NT2/D1 (cell line): ENCODE measurements at regions not wholly inside any gene's neighbourhood (a gene's known extent, or its start where the extent isn't known, plus 50 kb on each side); places are given as distances from the start of the nearest gene placed in this dataset.

Source experiments
- DNase-seq: peaks from one replicate; pipeline ENCODE4 v3.0.0-alpha.2; 2011; ENCODE audit warnings: low read depth, low spot score
- H3K27me3 ChIP-seq: 2 replicates; pipeline ENCODE4 v1.6.0; 2011; ENCODE audit warnings: mild to moderate bottlenecking; ENCODE audit not compliant: insufficient read length, insufficient read depth
- H3K36me3 ChIP-seq: 2 replicates; pipeline ENCODE4 v1.6.1; 2011; ENCODE audit warnings: mild to moderate bottlenecking, low read length, mixed read lengths; ENCODE audit not compliant: insufficient read depth, insufficient read length
- H3K4me1 ChIP-seq: 2 replicates; pipeline ENCODE4 v1.5.1; 2011; ENCODE audit not compliant: insufficient read depth, insufficient read length
- H3K4me3 ChIP-seq: 2 replicates; pipeline ENCODE4 v1.5.1; 2011; ENCODE audit warnings: low read depth; ENCODE audit not compliant: insufficient read length
- H3K9ac ChIP-seq: 2 replicates; pipeline ENCODE4 v1.6.0; 2011; ENCODE audit warnings: low read depth; ENCODE audit not compliant: insufficient read length
- H3K9me3 ChIP-seq: 2 replicates; pipeline ENCODE4 v1.5.1; 2011; ENCODE audit warnings: mild to moderate bottlenecking, low read length; ENCODE audit not compliant: insufficient read depth
- SUZ12 ChIP-seq: IDR thresholded peaks from 2 replicates; pipeline ENCODE4 v1.6.1; 2011; ENCODE audit not compliant: insufficient read length, insufficient read depth; ENCODE audit errors: extremely low read depth
- YY1 ChIP-seq: IDR thresholded peaks from 2 replicates; pipeline ENCODE4 v1.6.1; 2011; ENCODE audit not compliant: insufficient read length, insufficient read depth
- ZNF274 ChIP-seq: IDR thresholded peaks from 2 replicates; pipeline ENCODE4 v1.6.1; 2011; ENCODE audit warnings: mild to moderate bottlenecking, low read depth, low read length

DNA sequence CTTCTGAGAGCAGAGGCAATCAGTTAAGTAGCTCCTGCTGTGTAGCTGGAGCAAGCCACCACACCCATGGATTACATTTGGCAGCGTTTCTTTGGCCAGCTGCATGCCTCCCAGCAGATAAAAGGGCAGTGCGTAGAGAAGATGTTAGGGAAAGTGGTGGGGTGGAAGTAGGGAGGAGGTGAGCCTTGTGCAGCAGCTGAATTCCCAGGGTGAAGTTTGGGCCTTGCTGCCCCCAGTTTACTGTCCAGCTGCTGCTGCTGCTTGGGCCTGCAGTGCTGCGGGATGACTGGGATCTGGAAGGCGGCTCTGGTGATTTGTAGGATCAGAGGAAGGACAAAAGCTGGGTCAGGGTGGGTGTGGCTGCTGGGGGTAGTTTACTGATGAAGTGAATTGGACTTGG, 318.7 kb upstream of the C2CD4B start:
- Histone ChIP-seq H3K9ac (no peak overlapping the region), H3K4me3 (no peak overlapping the region), H3K27me3 (no peaks in the 10 kb centered on the region), H3K4me1 (peaks cover 14% of the 10 kb centered on the region), H3K9me3 (no peaks in the 10 kb centered on the region), H3K36me3 (no peaks in the 10 kb centered on the region)
- TF ChIP-seq YY1: no peak
- no peak for TF ChIP-seq ZNF274
- TF ChIP-seq SUZ12: no peak
- DNase-seq: no peak

DNA sequence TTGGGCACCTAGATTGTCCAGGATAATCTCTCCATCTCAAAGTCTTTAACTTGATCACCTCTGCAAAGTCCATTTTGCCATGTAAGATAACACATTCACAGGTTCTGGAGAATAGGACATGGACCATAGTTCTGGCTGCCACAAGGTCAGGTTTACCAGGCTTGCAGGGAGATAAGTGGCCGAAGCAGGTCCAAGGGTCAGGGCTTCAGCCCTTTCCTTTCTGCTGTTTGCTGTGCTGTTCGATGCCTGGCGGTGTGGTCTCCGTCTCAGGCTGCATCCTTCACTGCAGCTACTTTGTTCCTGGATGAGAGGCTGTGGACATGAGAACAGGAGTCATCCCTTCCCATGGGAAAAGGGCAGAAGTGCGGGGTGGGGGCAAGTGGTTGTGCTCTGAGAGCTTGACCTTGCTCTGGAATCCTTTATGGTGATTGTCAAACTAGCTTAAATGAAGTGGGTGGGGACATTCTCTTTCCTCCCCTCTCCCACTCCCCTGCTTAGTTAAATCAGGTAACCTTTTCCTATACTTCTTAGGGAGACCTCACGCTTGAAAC, 320.2 kb upstream of the C2CD4B start:
- DNase-seq: no peak
- Histone ChIP-seq H3K4me1 (peaks cover 14% of the 10 kb centered on the region), H3K4me3 (no peak overlapping the region), H3K9ac (no peak overlapping the region), H3K9me3 (no peaks in the 10 kb centered on the region), H3K36me3 (no peaks in the 10 kb centered on the region), H3K27me3 (no peaks in the 10 kb centered on the region)
- no peak for TF ChIP-seq SUZ12
- no peak for TF ChIP-seq ZNF274
- no peak for TF ChIP-seq YY1

DNA sequence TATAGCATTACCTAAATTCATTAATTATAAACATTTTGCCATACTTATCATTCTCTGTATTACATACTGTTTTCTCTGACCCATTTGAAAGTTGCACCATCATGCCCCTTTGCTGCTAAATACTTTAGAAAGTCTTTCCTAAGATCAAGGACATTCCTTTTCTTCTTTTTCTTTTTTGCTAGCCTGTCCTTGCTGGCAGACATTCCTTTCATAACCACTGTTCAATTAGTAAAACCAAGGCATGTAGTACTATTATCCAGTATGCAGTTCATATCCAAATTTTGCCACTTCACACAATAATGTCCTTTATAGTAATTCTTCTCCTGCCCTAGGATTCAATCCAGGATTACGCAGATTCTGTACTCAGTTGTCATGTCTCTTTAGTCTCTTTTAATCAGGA, 321.0 kb upstream of the C2CD4B start:
- H3K9ac ChIP-seq: no peak overlapping the region
- no peaks in the 10 kb centered on the region for H3K9me3 ChIP-seq
- H3K27me3 ChIP-seq: no peaks in the 10 kb centered on the region
- no peak for TF ChIP-seq SUZ12
- TF ChIP-seq ZNF274: no peak
- TF ChIP-seq YY1: no peak
- H3K4me1 ChIP-seq: peaks cover 14% of the 10 kb centered on the region
- H3K4me3 ChIP-seq: no peak overlapping the region
- DNase-seq: no peak
- H3K36me3 ChIP-seq: no peaks in the 10 kb centered on the region

DNA sequence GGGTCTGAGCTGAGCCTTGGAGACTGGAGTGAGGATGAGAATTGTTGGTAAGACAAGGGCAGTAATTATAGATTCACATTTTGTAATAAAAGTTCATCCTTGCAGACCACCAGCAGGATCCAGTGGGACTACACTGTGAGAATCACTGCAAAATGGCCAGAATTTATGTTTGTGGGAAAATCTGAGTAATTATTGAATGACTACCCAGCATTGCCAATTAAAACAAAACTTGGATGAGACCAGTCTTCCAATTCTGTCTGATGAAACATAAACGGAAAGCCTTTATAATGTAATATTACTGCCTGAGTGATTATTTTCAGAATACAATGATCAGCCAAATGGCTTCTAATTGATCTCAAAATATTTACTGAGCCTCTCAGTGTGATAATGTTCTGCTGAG, 323.3 kb upstream of the C2CD4B start:
- Histone ChIP-seq H3K4me1 (peaks cover 10% of the 10 kb centered on the region), H3K4me3 (no peak overlapping the region), H3K27me3 (no peaks in the 10 kb centered on the region), H3K36me3 (no peaks in the 10 kb centered on the region), H3K9ac (no peak overlapping the region), H3K9me3 (no peaks in the 10 kb centered on the region)
- no peak for TF ChIP-seq ZNF274
- TF ChIP-seq YY1: no peak
- TF ChIP-seq SUZ12: no peak
- DNase-seq: no peak

DNA sequence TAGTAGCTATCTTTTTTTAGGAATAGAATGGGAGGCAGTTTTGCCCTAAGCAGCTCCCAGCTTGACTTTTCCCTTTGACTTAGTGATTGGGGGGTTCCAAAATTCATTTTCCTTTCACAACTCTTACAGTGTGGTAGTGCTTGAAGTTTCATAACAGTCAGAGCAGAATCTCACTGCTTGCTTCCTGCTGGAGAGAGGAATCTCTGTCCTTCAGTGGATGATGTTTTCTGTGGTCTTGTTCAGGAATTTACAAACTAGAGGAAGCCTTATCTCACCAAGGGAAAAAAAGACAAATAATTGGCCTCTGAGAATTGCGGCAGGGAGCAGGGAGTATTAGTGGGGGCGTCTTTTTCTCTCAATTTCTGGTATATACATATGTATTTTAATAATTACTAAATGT, 326.6 kb upstream of the C2CD4B start:
- no peaks in the 10 kb centered on the region for H3K9me3 ChIP-seq
- H3K36me3 ChIP-seq: no peaks in the 10 kb centered on the region
- H3K27me3 ChIP-seq: no peaks in the 10 kb centered on the region
- no peak overlapping the region for H3K9ac ChIP-seq
- DNase-seq: no peak
- peaks cover 3% of the 10 kb centered on the region for H3K4me1 ChIP-seq
- H3K4me3 ChIP-seq: no peak overlapping the region
- no peak for TF ChIP-seq SUZ12
- no peak for TF ChIP-seq ZNF274
- no peak for TF ChIP-seq YY1

- DNase-seq: no peak
- H3K36me3 ChIP-seq: no peaks in the 10 kb centered on the region
- H3K4me3 ChIP-seq: no peak overlapping the region
- TF ChIP-seq ZNF274: no peak
- TF ChIP-seq SUZ12: no peak
- no peak for TF ChIP-seq YY1
- no peaks in the 10 kb centered on the region for H3K9me3 ChIP-seq
- no peaks in the 10 kb centered on the region for H3K27me3 ChIP-seq
- peaks cover 3% of the 10 kb centered on the region for H3K4me1 ChIP-seq
- H3K9ac ChIP-seq: no peak overlapping the region
Measured at GRCh38 chr15:62492900-62493299, 327.8 kb upstream of the C2CD4B start.

GRCh38 chr15:62494197-62494596, 329.1 kb upstream of the C2CD4B start:
- peaks cover 3% of the 10 kb centered on the region for H3K4me1 ChIP-seq
- H3K9ac ChIP-seq: no peak overlapping the region

More at GRCh38 chr15:62494197-62494596, 329.1 kb upstream of the C2CD4B start:
- H3K27me3 ChIP-seq: no peaks in the 10 kb centered on the region
- H3K36me3 ChIP-seq: no peaks in the 10 kb centered on the region
- no peak for DNase-seq
- no peaks in the 10 kb centered on the region for H3K9me3 ChIP-seq
- H3K4me3 ChIP-seq: no peak overlapping the region
- TF ChIP-seq SUZ12 (no peak), ZNF274 (no peak), YY1 (no peak)
